ENCODE measurements at regions not wholly inside any gene's neighbourhood (a gene's known extent, or its start where the extent isn't known, plus 50 kb on each side); places are given as distances from the start of the nearest gene placed in this dataset.

DNA sequence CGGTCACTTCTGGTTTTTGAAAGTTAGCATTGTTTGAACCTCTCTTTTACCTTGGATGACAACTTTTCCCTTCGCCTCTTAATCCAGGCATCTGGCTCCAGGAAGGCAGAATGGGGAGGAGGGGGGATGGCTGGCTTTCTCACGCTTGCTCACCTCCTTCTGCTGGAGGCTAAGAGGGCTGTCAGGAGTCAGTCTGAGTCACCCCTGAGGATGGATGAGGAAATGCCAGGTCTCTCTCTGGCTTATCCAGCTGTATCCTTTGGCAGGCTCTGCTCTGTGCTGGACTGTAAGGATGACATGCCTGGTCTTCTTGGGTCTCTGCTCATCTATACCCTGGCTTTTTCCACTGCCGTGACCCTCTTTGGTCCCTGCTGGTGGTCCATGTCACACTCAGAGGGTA, 142.9 kb upstream of the GYPC start:
- no peak overlapping the region for H2AFZ ChIP-seq (replicated peaks; ENCODE audit: low read length, poor library complexity)
- no peak overlapping the region for H2BK15ac ChIP-seq (ENCODE audit: low read depth, low read length)
- no peaks in the 10 kb centered on the region for H4K20me1 ChIP-seq (ENCODE audit: insufficient read depth, low read length)
- no peak overlapping the region for H4K5ac ChIP-seq (ENCODE audit: low read depth, low read length)
- CTCF ChIA-PET, result no interaction called here
- no peak overlapping the region for H3K9ac ChIP-seq (ENCODE audit: low read depth, low read length)
- no peak overlapping the region for H2BK5ac ChIP-seq (ENCODE audit: low read depth, low read length, poor library complexity, severe bottlenecking)
- H3K14ac ChIP-seq (replicated peaks; ENCODE audit: low read depth, low read length), result no peak overlapping the region
- H2AK9ac ChIP-seq (replicated peaks; ENCODE audit: low read depth, low read length, poor library complexity), result no peak overlapping the region
- WGBS, 2 experiments (ENCODE audit: extremely low coverage in 2 of 2, insufficient read length in 1 of 2), result no CpG with 5 or more reads among the region's 4 CpGs
- H3K4me3 ChIP-seq (ENCODE audit: insufficient read depth, low read depth, low read length), result no peak overlapping the region
- no peak overlapping the region for H3K18ac ChIP-seq (ENCODE audit: low read depth, low read length)
- H3K4me2 ChIP-seq (ENCODE audit: low read depth, low read length), result no peak overlapping the region
- no peak overlapping the region for H4K8ac ChIP-seq (ENCODE audit: low read depth in 2 of 2, low read length in 2 of 2)
- BruUV-seq (replicated peaks), result no TSS peak
- H2BK120ac ChIP-seq (ENCODE audit: low read depth, low read length), result no peak overlapping the region
- H3K56ac ChIP-seq (ENCODE audit: extremely low read depth, insufficient read depth, low read length), result no peak overlapping the region
- H3K4ac ChIP-seq (ENCODE audit: low read depth, low read length), result no peak overlapping the region
- DNase-seq, result peak; percentile 14
- POLR2A ChIA-PET (ENCODE audit: unreplicated experiment), result no interaction called here
- no peak overlapping the region for H2BK20ac ChIP-seq (ENCODE audit: low read depth, low read length)
- H3K36me3 ChIP-seq (ENCODE audit: control insufficient read depth, insufficient read depth, low read length), result no peaks in the 10 kb centered on the region
- H3K79me1 ChIP-seq (ENCODE audit: low read depth in 1 of 2, low read length in 2 of 2), result no peaks in the 10 kb centered on the region
- H3K4me1 ChIP-seq (ENCODE audit: control insufficient read depth, insufficient read depth, low read length), result no peaks in the 10 kb centered on the region
- H3K27me3 ChIP-seq (ENCODE audit: control insufficient read depth, insufficient read depth, low read length), result no peaks in the 10 kb centered on the region
- no peak overlapping the region for H3K27ac ChIP-seq (ENCODE audit: insufficient read depth, low read length)
- H3K9me3 ChIP-seq (ENCODE audit: control insufficient read depth, insufficient read depth, low read length), result no peaks in the 10 kb centered on the region
- intact Hi-C loops (cut with micrococcal nuclease), result no loop called here
- in situ Hi-C loops (cut with MboI; ENCODE audit: low sequenced_read_pairs), result no loop called here
- H2AK5ac ChIP-seq (ENCODE audit: low read depth, low read length), result no peak overlapping the region
- dilution Hi-C loops (cut with HindIII; ENCODE audit: low sequenced_read_pairs, unreplicated experiment), result no loop called here
- H3K23ac ChIP-seq (ENCODE audit: low read depth, low read length), result no peak overlapping the region
- no peak overlapping the region for H4K91ac ChIP-seq (ENCODE audit: insufficient read depth, low read depth, low read length)
- ATAC-seq (ENCODE audit: low read depth), result no peak
- H3K9me1 ChIP-seq (ENCODE audit: insufficient read depth, low read length), result no peaks in the 10 kb centered on the region
- TF ChIP-seq MAFK (IDR thresholded peaks at IDR 0.05; ENCODE audit: low read depth, low read length) (no peak), CHD1 (IDR thresholded peaks at IDR 0.05; ENCODE audit: low read depth, low read length) (no peak), MXI1 (IDR thresholded peaks at IDR 0.05; ENCODE audit: borderline replicate concordance, low read depth, low read length) (no peak), SMC3 (IDR thresholded peaks at IDR 0.05; ENCODE audit: low read depth, low read length) (no peak), CEBPB (IDR thresholded peaks at IDR 0.05; ENCODE audit: low read depth, low read length) (no peak), RAD21 (IDR thresholded peaks at IDR 0.05; ENCODE audit: low read length) (no peak), BHLHE40 (IDR thresholded peaks at IDR 0.05; ENCODE audit: low read depth, low read length) (no peak), RFX5 (IDR thresholded peaks at IDR 0.05; ENCODE audit: low read depth, low read length) (no peak), NFE2L2 (IDR thresholded peaks at IDR 0.05; ENCODE audit: low read depth, low read length) (no peak), POLR2A (IDR thresholded peaks at IDR 0.05; ENCODE audit: low read depth, low read length) (no peak), FOS (IDR thresholded peaks at IDR 0.05; ENCODE audit: low read depth, low read length) (no peak)
- TF ChIP-seq, protein P1, sequence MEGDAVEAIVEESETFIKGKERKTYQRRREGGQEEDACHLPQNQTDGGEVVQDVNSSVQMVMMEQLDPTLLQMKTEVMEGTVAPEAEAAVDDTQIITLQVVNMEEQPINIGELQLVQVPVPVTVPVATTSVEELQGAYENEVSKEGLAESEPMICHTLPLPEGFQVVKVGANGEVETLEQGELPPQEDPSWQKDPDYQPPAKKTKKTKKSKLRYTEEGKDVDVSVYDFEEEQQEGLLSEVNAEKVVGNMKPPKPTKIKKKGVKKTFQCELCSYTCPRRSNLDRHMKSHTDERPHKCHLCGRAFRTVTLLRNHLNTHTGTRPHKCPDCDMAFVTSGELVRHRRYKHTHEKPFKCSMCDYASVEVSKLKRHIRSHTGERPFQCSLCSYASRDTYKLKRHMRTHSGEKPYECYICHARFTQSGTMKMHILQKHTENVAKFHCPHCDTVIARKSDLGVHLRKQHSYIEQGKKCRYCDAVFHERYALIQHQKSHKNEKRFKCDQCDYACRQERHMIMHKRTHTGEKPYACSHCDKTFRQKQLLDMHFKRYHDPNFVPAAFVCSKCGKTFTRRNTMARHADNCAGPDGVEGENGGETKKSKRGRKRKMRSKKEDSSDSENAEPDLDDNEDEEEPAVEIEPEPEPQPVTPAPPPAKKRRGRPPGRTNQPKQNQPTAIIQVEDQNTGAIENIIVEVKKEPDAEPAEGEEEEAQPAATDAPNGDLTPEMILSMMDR (conservative IDR thresholded peaks at IDR 0.05; ENCODE audit: low read depth, low read length), result no peak
- TF ChIP-seq, protein P2, sequence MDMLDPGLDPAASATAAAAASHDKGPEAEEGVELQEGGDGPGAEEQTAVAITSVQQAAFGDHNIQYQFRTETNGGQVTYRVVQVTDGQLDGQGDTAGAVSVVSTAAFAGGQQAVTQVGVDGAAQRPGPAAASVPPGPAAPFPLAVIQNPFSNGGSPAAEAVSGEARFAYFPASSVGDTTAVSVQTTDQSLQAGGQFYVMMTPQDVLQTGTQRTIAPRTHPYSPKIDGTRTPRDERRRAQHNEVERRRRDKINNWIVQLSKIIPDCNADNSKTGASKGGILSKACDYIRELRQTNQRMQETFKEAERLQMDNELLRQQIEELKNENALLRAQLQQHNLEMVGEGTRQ (IDR thresholded peaks at IDR 0.05; ENCODE audit: low read depth, low read length), result no peak
- TF ChIP-seq, protein P3, sequence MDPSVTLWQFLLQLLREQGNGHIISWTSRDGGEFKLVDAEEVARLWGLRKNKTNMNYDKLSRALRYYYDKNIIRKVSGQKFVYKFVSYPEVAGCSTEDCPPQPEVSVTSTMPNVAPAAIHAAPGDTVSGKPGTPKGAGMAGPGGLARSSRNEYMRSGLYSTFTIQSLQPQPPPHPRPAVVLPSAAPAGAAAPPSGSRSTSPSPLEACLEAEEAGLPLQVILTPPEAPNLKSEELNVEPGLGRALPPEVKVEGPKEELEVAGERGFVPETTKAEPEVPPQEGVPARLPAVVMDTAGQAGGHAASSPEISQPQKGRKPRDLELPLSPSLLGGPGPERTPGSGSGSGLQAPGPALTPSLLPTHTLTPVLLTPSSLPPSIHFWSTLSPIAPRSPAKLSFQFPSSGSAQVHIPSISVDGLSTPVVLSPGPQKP (IDR thresholded peaks at IDR 0.05; ENCODE audit: borderline replicate concordance, low read depth, low read length), result no peak

Data from IMR-90 (cell line).